Calu3 (cell line): ENCODE measurements at regions not wholly inside any gene's neighbourhood (a gene's known extent, or its start where the extent isn't known, plus 50 kb on each side); places are given as distances from the start of the nearest gene placed in this dataset.

Experiments used
- BruUV-seq: library from RNA; stranded (reverse); fragments of 400-500 nt; replicated peaks from 2 replicates; lab custom pipeline; 2021; lab: Mats Ljungman, UMichigan
- CTCF ChIA-PET: fragments of 300-600 bp; sonication (Branson Sonifier 250); formaldehyde crosslinking; loops from one replicate; lab custom pipeline; 2022; ENCODE audit warnings: antibody characterized with exemption; lab: Charles Lee
- DNase-seq: peaks from one replicate; pipeline ENCODE4 v3.0.0; 2022
- H3K27ac Mint-ChIP-seq: one replicate; pipeline ENCODE4 v1.8.0; 2022; ENCODE audit warnings: mixed read lengths; ENCODE audit not compliant: unreplicated experiment
- H3K27me3 Mint-ChIP-seq: one replicate; pipeline ENCODE4 v1.8.0; 2022; ENCODE audit warnings: mixed read lengths; ENCODE audit not compliant: unreplicated experiment
- H3K36me3 Mint-ChIP-seq: one replicate; pipeline ENCODE4 v1.8.0; 2022; ENCODE audit warnings: mild to moderate bottlenecking, moderate library complexity, mixed read lengths; ENCODE audit not compliant: insufficient read depth, unreplicated experiment
- H3K4me1 Mint-ChIP-seq: one replicate; pipeline ENCODE4 v1.8.0; 2022; ENCODE audit warnings: mild to moderate bottlenecking, low read depth, mixed read lengths; ENCODE audit not compliant: unreplicated experiment
- H3K4me3 Mint-ChIP-seq: one replicate; pipeline ENCODE4 v1.8.0; 2022; ENCODE audit warnings: mild to moderate bottlenecking, low read depth, moderate library complexity, mixed read lengths; ENCODE audit not compliant: unreplicated experiment
- H3K9me3 Mint-ChIP-seq: one replicate; pipeline ENCODE4 v1.8.0; 2022; ENCODE audit warnings: low read depth, mixed read lengths; ENCODE audit not compliant: unreplicated experiment
- intact Hi-C: fragments of 100-400 bp; cut with micrococcal nuclease; formaldehyde crosslinking; loops from one replicate; pipeline ENCODE4 v1.10.0; 2022; ENCODE audit not compliant: unreplicated experiment
- TF ChIP-seq, protein P1 (sequence below): fragments of 200-600 bp; IDR thresholded peaks from one replicate; pipeline ENCODE4 v1.8.0; 2022; ENCODE audit warnings: antibody characterized with exemption; ENCODE audit not compliant: unreplicated experiment

DNA sequence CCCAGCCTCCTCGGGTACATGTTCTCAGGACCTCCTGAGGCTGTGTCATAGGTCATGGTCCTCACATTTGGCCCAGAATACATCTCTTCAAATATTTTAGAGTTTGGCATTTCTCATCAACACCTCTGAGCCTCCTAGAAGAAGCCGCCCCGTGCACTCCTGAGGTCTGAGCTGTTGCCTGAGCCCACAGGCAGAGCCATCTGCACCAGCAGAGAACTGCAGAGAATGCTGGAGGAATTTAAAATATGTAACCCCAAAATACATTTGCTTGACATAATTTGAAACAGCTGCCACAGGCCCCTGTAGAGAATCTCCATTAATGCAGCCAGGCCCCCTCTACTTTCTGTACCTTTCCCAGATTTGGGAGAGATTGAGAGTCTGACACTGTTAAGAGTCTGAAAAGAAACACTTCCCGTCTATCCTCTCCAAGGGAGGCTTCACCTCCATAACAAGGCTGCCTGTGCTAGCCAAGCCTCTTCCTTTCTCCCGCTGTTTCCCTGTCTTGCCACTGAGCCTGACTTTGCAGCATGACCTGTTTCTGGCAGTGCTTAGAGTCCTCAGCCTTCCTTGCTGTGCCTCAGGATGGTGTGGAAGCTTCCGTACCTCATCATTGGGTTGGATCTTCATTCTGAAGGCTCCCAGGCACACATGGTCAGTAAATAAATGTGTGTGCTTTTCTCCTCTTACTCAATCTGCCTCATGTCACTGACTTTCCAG lies 95.4 kb upstream of the SFSWAP start:
- TF ChIP-seq, protein P1, sequence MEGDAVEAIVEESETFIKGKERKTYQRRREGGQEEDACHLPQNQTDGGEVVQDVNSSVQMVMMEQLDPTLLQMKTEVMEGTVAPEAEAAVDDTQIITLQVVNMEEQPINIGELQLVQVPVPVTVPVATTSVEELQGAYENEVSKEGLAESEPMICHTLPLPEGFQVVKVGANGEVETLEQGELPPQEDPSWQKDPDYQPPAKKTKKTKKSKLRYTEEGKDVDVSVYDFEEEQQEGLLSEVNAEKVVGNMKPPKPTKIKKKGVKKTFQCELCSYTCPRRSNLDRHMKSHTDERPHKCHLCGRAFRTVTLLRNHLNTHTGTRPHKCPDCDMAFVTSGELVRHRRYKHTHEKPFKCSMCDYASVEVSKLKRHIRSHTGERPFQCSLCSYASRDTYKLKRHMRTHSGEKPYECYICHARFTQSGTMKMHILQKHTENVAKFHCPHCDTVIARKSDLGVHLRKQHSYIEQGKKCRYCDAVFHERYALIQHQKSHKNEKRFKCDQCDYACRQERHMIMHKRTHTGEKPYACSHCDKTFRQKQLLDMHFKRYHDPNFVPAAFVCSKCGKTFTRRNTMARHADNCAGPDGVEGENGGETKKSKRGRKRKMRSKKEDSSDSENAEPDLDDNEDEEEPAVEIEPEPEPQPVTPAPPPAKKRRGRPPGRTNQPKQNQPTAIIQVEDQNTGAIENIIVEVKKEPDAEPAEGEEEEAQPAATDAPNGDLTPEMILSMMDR: no peak
- intact Hi-C loops: no loop called here
- Mint-ChIP-seq H3K36me3 (no peaks in the 10 kb centered on the region), H3K4me3 (no peak overlapping the region), H3K4me1 (no peaks in the 10 kb centered on the region), H3K27me3 (peaks cover 100% of the 10 kb centered on the region), H3K27ac (no peak overlapping the region), H3K9me3 (no peaks in the 10 kb centered on the region)
- CTCF ChIA-PET: no interaction called here
- BruUV-seq: no TSS peak
- no peak for DNase-seq

- Mint-ChIP-seq H3K4me1 (no peaks in the 10 kb centered on the region), H3K9me3 (no peaks in the 10 kb centered on the region), H3K27me3 (peaks cover 100% of the 10 kb centered on the region), H3K36me3 (no peaks in the 10 kb centered on the region), H3K4me3 (no peak overlapping the region), H3K27ac (no peak overlapping the region)
- TF ChIP-seq, protein P1: no peak
- intact Hi-C loops: no loop called here
- no TSS peak for BruUV-seq
- no peak for DNase-seq
- CTCF ChIA-PET: no interaction called here
Measured at GRCh38 chr12:131616043-131616700, 94.7 kb upstream of the SFSWAP start.

DNA sequence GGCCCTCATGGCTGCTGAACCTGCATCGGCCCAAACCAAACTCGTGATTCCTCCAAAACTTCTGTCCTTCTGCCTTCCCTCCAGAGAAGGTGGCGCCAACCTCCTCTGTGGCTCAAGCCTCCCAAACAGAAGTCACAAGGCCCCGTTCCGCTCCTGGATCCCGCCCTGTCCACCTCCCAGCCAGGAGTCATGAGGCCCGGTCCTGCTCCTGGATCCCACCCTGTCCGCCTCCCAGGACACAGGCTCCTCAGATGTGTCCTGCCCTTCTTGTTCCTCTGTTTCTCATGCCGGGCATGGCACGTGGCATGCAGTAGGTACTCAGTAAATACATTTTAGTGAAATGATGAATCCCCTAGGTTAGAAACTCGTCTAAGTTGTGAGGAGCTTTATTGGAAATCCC lies 94.2 kb upstream of the SFSWAP start:
- CTCF ChIA-PET: interaction anchor here (0.6 kb wide), 1 partner anchor 21 kb away, joined by 6 read pairs; no protein-coding TSS in a partner anchor
- no peak overlapping the region for H3K27ac Mint-ChIP-seq
- H3K4me3 Mint-ChIP-seq: no peak overlapping the region
- no peak for DNase-seq
- H3K9me3 Mint-ChIP-seq: no peaks in the 10 kb centered on the region
- BruUV-seq: no TSS peak
- H3K36me3 Mint-ChIP-seq: no peaks in the 10 kb centered on the region
- TF ChIP-seq, protein P1: no peak
- peaks cover 100% of the 10 kb centered on the region for H3K27me3 Mint-ChIP-seq
- intact Hi-C loops: no loop called here
- no peaks in the 10 kb centered on the region for H3K4me1 Mint-ChIP-seq

- no TSS peak for BruUV-seq
- CTCF ChIA-PET: interaction anchor here (0.6 kb wide), 1 partner anchor 20 kb away, joined by 6 read pairs; no protein-coding TSS in a partner anchor
- no peak for DNase-seq
- intact Hi-C loops: no loop called here
- TF ChIP-seq, protein P1: no peak
- Mint-ChIP-seq H3K4me1 (no peaks in the 10 kb centered on the region), H3K27me3 (peaks cover 100% of the 10 kb centered on the region), H3K36me3 (no peaks in the 10 kb centered on the region), H3K27ac (no peak overlapping the region), H3K4me3 (no peak overlapping the region), H3K9me3 (no peaks in the 10 kb centered on the region)
Measured at GRCh38 chr12:131617179-131617578, 93.7 kb upstream of the SFSWAP start.
